Neuronal stem cell (in vitro differentiated cells): ENCODE measurements at regions not wholly inside any gene's neighbourhood (a gene's known extent, or its start where the extent isn't known, plus 50 kb on each side); places are given as distances from the start of the nearest gene placed in this dataset.

Experiments
- DNase-seq: peaks from one replicate; pipeline ENCODE4 v3.0.0-alpha.2; 2013; ENCODE audit warnings: low spot score
- H2AFZ ChIP-seq: one replicate; pipeline ENCODE4 v1.6.1; 2013; ENCODE audit warnings: mild to moderate bottlenecking, low read length, inconsistent platforms
- H2AK5ac ChIP-seq: 2 replicates; pipeline ENCODE4 v1.6.1; 2013; ENCODE audit warnings: low read depth, mild to moderate bottlenecking, inconsistent platforms, low read length, moderate library complexity, mixed read lengths
- H2BK120ac ChIP-seq: 2 replicates; pipeline ENCODE4 v1.6.1; 2013; ENCODE audit warnings: low read depth, mild to moderate bottlenecking, inconsistent platforms, low read length, moderate library complexity, mixed read lengths
- H2BK12ac ChIP-seq: one replicate; pipeline ENCODE4 v1.6.1; 2013; ENCODE audit warnings: low read length, inconsistent platforms
- H2BK15ac ChIP-seq: 2 replicates; pipeline ENCODE4 v1.6.1; 2013; ENCODE audit warnings: mild to moderate bottlenecking, low read length, inconsistent platforms, mixed read lengths
- H2BK5ac ChIP-seq: one replicate; pipeline ENCODE4 v1.6.1; 2013; ENCODE audit warnings: inconsistent platforms, mild to moderate bottlenecking, low read length, moderate library complexity
- H3K14ac ChIP-seq: one replicate; pipeline ENCODE4 v1.6.1; 2013; ENCODE audit warnings: low read length, inconsistent platforms
- H3K18ac ChIP-seq: 2 replicates; pipeline ENCODE4 v1.6.1; 2013; ENCODE audit warnings: low read length, inconsistent platforms
- H3K23ac ChIP-seq: 2 replicates; pipeline ENCODE4 v1.6.1; 2013; ENCODE audit warnings: low read depth, mild to moderate bottlenecking, mixed read lengths, low read length, inconsistent platforms; ENCODE audit not compliant: poor library complexity
- H3K27ac ChIP-seq: replicated peaks from 3 replicates; pipeline ENCODE4 v1.5.1; 2013; ENCODE audit warnings: low read length, inconsistent platforms
- H3K27me3 ChIP-seq, 3 experiments: 2 replicates each; pipeline ENCODE4 v1.6.1; 2013; ENCODE audit warnings: low read length in 3 of 3, mild to moderate bottlenecking in 2 of 3, inconsistent platforms in 1 of 3, low read depth in 1 of 3, mixed read lengths in 1 of 3, moderate library complexity in 1 of 3; ENCODE audit not compliant: control insufficient read depth in 3 of 3, insufficient read depth in 3 of 3
- H3K36me3 ChIP-seq, 2 donors: replicated peaks in 1 of 2; 2 replicates each; pipeline ENCODE4 v1.6.1; 2013; ENCODE audit warnings: low read length in 2 of 2; ENCODE audit not compliant: control insufficient read depth in 2 of 2, insufficient read depth in 2 of 2
- H3K4ac ChIP-seq: 2 replicates; pipeline ENCODE4 v1.6.1; 2013; ENCODE audit warnings: inconsistent platforms, mild to moderate bottlenecking, low read length, moderate library complexity
- H3K4me1 ChIP-seq, 2 donors: 1 replicate in 1 of 2; 2 replicates in 1 of 2; pipeline ENCODE4 v1.6.1; 2013; ENCODE audit warnings: low read length in 2 of 2, low read depth in 1 of 2; ENCODE audit not compliant: control insufficient read depth in 2 of 2, insufficient read depth in 1 of 2
- H3K4me2 ChIP-seq: one replicate; pipeline ENCODE4 v1.6.1; 2013; ENCODE audit warnings: mild to moderate bottlenecking, low read length, inconsistent platforms; ENCODE audit not compliant: insufficient read depth, poor library complexity, severe bottlenecking
- H3K4me3 ChIP-seq, 2 donors: 2 replicates each; pipeline ENCODE4 v1.5.1; 2013; ENCODE audit warnings: low read length in 2 of 2, mild to moderate bottlenecking in 2 of 2, inconsistent platforms in 1 of 2, moderate library complexity in 1 of 2
- H3K79me1 ChIP-seq: one replicate; pipeline ENCODE4 v1.6.1; 2013; ENCODE audit warnings: low read depth, mild to moderate bottlenecking, inconsistent platforms, low read length, moderate library complexity
- H3K9ac ChIP-seq: one replicate; pipeline ENCODE4 v1.6.1; 2013; ENCODE audit warnings: mild to moderate bottlenecking, low read depth, low read length, inconsistent platforms; ENCODE audit not compliant: poor library complexity
- H3K9me3 ChIP-seq, 2 donors: replicated peaks in 1 of 2; 2 replicates each; pipeline versions ENCODE3 to v1.6.1; 2013; ENCODE audit warnings: low read length in 2 of 2, mild to moderate bottlenecking in 2 of 2, inconsistent platforms in 1 of 2, low read depth in 1 of 2, mixed read lengths in 1 of 2, moderate library complexity in 1 of 2; ENCODE audit not compliant: control insufficient read depth in 2 of 2, insufficient read depth in 1 of 2
- H4K8ac ChIP-seq: one replicate; pipeline ENCODE4 v1.6.1; 2013; ENCODE audit warnings: low read depth, mild to moderate bottlenecking, inconsistent platforms, low read length, moderate library complexity
- H4K91ac ChIP-seq: one replicate; pipeline ENCODE4 v1.6.1; 2013; ENCODE audit warnings: low read length, low read depth, mild to moderate bottlenecking, inconsistent platforms; ENCODE audit not compliant: poor library complexity
- WGBS, 2 donors: extraction: QIAGEN DNeasy Blood & Tissue Kit; methylation state at CpG; one replicate each; pipeline ENCODE4 v1.1.7; 2013; ENCODE audit warnings: missing lambda C conversion rate in 2 of 2, mixed read lengths in 1 of 2; ENCODE audit not compliant: insufficient read length in 2 of 2, insufficient replicate concordance in 1 of 2; ENCODE audit errors: extremely low coverage in 2 of 2; 5-methylcytosine and 5-hydroxymethylcytosine counted together

- Histone ChIP-seq H2AK5ac (no peak overlapping the region), H3K9me3 (no peaks in the 10 kb centered on the region), H3K4me2 (no peak overlapping the region), H4K8ac (no peak overlapping the region), H2BK120ac (no peak overlapping the region), H3K27ac (no peak overlapping the region), H3K14ac (no peak overlapping the region), H3K23ac (no peak overlapping the region), H3K4ac (no peak overlapping the region), H2BK5ac (no peak overlapping the region), H2BK15ac (no peak overlapping the region), H3K36me3 (no peaks in the 10 kb centered on the region), H3K18ac (no peak overlapping the region), H4K91ac (no peak overlapping the region), H3K4me3 (no peak overlapping the region), H3K27me3 (no peaks in the 10 kb centered on the region), H3K9ac (no peak overlapping the region), H2AFZ (no peak overlapping the region), H2BK12ac (no peak overlapping the region), H3K79me1 (no peaks in the 10 kb centered on the region), H3K4me1 (no peaks in the 10 kb centered on the region)
- no peak for DNase-seq
- no CpG with 5 or more reads among the region's 8 CpGs for WGBS, 2 donors
Measured at GRCh38 chr6:149176971-149177667, 140.4 kb upstream of the TAB2 start.

- DNase-seq = no peak
- no peak overlapping the region for H2BK5ac ChIP-seq
- no peak overlapping the region for H3K4me3 ChIP-seq
- no peak overlapping the region for H2AK5ac ChIP-seq
- H3K4ac ChIP-seq = no peak overlapping the region
- no peak overlapping the region for H3K18ac ChIP-seq
- H2BK15ac ChIP-seq = no peak overlapping the region
- H3K79me1 ChIP-seq = no peaks in the 10 kb centered on the region
- no peak overlapping the region for H4K91ac ChIP-seq
- no peak overlapping the region for H3K14ac ChIP-seq
- no peaks in the 10 kb centered on the region for H3K4me1 ChIP-seq
- H4K8ac ChIP-seq = no peak overlapping the region
- H3K27ac ChIP-seq = no peak overlapping the region
- no peak overlapping the region for H3K23ac ChIP-seq
- no peak overlapping the region for H3K9ac ChIP-seq
- WGBS, 2 donors = no CpG with 5 or more reads among the region's 1 CpG
- H3K36me3 ChIP-seq = no peaks in the 10 kb centered on the region
- H2AFZ ChIP-seq = no peak overlapping the region
- H3K4me2 ChIP-seq = no peak overlapping the region
- H3K9me3 ChIP-seq = no peaks in the 10 kb centered on the region
- no peak overlapping the region for H2BK12ac ChIP-seq
- H3K27me3 ChIP-seq = no peaks in the 10 kb centered on the region
- no peak overlapping the region for H2BK120ac ChIP-seq
Measured at GRCh38 chr6:149179431-149179830, 138.1 kb upstream of the TAB2 start.

GRCh38 chr6:149181304-149181703 is 136.2 kb upstream of the TAB2 start:
- no peak overlapping the region for H2AFZ ChIP-seq
- no peaks in the 10 kb centered on the region for H3K9me3 ChIP-seq
- no peak overlapping the region for H3K4me2 ChIP-seq
- no peak overlapping the region for H3K27ac ChIP-seq
- H3K9ac ChIP-seq = no peak overlapping the region
- H2BK120ac ChIP-seq = no peak overlapping the region
- no peak overlapping the region for H3K4me3 ChIP-seq
- H3K18ac ChIP-seq = no peak overlapping the region
- H2BK15ac ChIP-seq = no peak overlapping the region
- H3K79me1 ChIP-seq = no peaks in the 10 kb centered on the region
- DNase-seq = no peak
- no peak overlapping the region for H3K4ac ChIP-seq
- H2BK12ac ChIP-seq = no peak overlapping the region
- H2BK5ac ChIP-seq = no peak overlapping the region
- no peak overlapping the region for H3K23ac ChIP-seq
- no peaks in the 10 kb centered on the region for H3K36me3 ChIP-seq
- H3K27me3 ChIP-seq = no peaks in the 10 kb centered on the region
- no peak overlapping the region for H3K14ac ChIP-seq
- H3K4me1 ChIP-seq = no peaks in the 10 kb centered on the region
- H2AK5ac ChIP-seq = no peak overlapping the region
- H4K91ac ChIP-seq = no peak overlapping the region
- WGBS, 2 donors = no CpG with 5 or more reads among the region's 5 CpGs
- no peak overlapping the region for H4K8ac ChIP-seq

- no peak for DNase-seq
Measured at GRCh38 chr6:149182262-149182661, 135.2 kb upstream of the TAB2 start.

More at GRCh38 chr6:149182262-149182661, 135.2 kb upstream of the TAB2 start:
- no peak overlapping the region for H4K91ac ChIP-seq
- WGBS, 2 donors = no CpG with 5 or more reads among the region's 6 CpGs
- H3K4ac ChIP-seq = no peak overlapping the region
- no peaks in the 10 kb centered on the region for H3K27me3 ChIP-seq
- H3K4me1 ChIP-seq = no peaks in the 10 kb centered on the region
- H3K9me3 ChIP-seq = no peaks in the 10 kb centered on the region
- H2AK5ac ChIP-seq = no peak overlapping the region
- no peak overlapping the region for H3K18ac ChIP-seq
- H2BK15ac ChIP-seq = no peak overlapping the region
- H3K4me2 ChIP-seq = no peak overlapping the region
- H3K9ac ChIP-seq = no peak overlapping the region
- H2BK12ac ChIP-seq = no peak overlapping the region
- H3K36me3 ChIP-seq = no peaks in the 10 kb centered on the region
- H3K27ac ChIP-seq = no peak overlapping the region
- H2BK120ac ChIP-seq = no peak overlapping the region
- no peak overlapping the region for H4K8ac ChIP-seq
- H3K79me1 ChIP-seq = no peaks in the 10 kb centered on the region
- no peak overlapping the region for H3K14ac ChIP-seq
- H2BK5ac ChIP-seq = no peak overlapping the region
- no peak overlapping the region for H3K4me3 ChIP-seq
- H3K23ac ChIP-seq = no peak overlapping the region
- no peak overlapping the region for H2AFZ ChIP-seq
